CD4-positive, alpha-beta T cell treated with Interleukin-4 for 4 hours (primary cell): ENCODE measurements at regions not wholly inside any gene's neighbourhood (a gene's known extent, or its start where the extent isn't known, plus 50 kb on each side); places are given as distances from the start of the nearest gene placed in this dataset.

Experiments used
- DNase-seq: peaks from one replicate; pipeline ENCODE4 v3.0.0-alpha.2; 2020

DNA sequence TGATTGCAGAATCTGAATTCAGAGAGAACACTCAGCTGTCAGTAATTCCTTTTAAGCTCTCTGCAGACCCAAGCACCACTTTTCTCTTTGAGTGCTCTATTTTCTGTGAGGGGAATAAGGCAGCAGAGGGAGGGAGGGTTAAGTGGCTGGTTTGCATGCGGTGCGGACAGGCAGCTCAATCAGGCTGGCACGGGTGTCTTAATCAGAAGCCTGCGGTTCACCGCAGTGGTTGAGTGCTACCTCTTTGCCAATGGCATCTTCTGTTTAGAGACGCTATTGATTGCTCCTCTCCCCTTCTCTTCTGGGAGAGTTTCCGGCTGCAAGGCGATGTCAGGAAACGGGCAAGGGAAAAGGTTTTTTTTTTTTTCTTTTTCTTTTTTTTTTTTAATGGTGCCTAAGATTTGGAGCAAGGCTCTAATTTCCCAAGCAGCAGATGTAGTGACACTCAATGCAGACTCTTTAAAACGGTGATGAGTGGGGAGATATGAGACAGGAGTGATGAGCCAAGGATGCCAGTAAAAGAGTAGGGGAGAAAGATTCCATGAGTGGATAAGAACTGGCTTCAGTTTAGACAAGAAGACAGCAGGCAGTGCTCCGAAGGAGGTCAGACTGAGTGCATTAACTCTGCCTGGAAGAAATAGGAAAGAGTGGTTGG, 533.7 kb upstream of the SEL1L start:
- DNase-seq: no peak

DNA sequence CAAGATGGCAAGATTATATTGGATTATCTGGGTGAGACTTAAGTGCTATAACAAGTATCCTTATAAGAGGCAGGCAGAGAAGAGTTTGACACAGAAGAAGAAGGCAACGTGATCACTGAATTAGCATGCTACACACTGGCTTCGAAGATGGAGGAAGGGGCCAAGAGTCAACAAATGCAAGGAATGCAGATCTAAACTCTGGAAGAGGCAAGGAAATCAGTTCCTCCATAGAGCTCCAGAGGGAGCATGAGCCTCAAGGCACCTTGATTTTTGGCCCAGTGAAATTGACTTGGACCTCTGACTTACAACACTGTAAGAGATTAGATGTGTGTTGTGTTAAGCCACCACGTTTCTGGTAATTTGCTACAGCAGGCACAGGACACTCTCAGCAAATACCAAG, 536.4 kb upstream of the SEL1L start:
- DNase-seq: no peak

DNA sequence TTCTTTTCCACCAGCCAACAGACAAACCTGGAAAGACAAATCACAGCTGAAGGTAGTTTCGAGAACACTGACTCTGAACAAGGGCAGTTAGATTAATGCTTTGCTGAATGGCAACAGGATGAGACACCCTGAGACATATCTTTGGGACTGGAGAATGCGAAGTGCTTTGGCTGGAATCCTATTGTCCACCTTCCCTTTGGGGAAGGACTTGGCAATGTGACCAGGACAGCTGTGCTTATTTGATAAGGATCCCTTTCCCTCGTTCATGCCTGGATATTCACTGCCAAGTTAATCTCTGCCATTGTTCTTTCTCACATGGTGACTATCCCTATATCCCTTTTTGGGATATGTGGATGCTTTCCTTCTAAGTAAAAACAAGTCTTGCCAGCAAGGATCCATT, 537.1 kb upstream of the SEL1L start:
- DNase-seq: no peak

DNA sequence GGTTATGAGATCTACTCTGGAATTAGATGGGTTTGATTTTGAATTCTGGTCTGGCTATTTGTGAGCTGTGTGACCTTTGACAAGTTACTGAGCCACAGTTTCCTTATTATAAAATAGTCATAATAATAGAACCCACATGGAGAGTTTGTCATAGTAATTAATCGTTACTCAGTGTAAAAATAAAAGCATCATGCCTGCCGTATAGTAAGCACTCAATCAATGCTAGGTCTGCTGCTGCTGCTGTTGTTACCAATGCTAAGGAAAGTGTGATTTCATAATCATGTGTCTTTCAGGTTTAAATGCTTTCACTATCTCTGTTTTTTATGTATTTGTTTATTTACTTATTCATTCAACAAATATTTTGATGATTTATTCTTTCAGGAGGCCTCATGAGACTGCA, 539.9 kb upstream of the SEL1L start:
- no peak for DNase-seq

DNA sequence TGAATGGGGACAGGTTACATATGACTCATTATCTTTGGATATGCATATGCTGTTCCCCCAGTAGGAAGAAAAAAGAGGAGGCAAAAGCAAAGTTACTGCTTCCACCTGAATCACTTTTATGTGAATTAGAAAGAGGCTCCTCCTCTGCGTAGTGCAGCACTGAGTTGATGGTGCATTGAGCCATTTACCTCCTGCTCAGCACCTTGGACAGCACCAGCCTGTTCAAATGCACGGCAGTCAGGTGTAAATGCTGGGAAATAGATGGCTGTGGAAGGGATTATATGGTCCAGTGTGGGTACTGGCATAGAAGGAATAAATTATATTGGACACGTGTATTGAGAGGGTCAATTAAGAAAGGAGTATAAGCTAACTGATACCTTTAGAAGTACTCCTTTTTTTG, 541.9 kb upstream of the SEL1L start:
- DNase-seq: no peak

DNA sequence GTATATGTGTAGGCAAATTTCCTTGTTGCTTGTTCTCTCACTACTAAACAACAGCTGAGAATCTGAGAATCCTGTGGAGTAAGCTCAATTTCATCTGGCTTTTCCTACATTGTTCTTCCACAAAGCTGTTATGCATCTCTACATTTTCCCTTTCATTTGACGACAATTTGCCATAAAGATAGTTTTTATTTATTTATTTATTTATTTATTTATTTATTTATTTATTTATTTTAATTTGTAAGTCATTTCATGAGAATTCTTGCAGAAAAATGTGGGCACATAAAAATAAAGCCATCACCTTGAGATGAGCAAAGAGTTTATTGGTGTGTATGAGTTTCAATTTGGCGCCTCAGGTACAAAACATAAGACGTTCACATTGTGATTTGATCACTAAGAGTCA, 545.9 kb upstream of the SEL1L start:
- DNase-seq: no peak

DNA sequence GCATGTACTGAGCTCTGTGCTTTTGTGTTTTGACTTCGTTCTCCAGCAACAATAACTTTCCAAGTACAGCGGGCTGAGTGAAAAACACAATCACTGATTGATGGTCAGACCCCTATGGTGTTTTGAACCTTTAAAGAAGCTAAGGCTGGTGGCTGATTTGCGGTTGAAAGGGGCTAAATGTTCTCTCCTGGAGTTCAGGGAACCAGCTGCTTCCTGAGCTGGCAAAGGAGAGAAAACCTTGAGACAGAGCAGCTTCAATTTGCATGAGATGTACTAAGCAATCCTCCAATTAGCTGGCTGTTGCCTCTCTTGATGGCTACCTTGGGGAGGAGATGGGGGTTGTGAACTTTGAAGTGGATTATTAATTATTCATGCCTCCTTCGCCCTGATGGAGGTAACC, 546.7 kb upstream of the SEL1L start:
- no peak for DNase-seq

DNA sequence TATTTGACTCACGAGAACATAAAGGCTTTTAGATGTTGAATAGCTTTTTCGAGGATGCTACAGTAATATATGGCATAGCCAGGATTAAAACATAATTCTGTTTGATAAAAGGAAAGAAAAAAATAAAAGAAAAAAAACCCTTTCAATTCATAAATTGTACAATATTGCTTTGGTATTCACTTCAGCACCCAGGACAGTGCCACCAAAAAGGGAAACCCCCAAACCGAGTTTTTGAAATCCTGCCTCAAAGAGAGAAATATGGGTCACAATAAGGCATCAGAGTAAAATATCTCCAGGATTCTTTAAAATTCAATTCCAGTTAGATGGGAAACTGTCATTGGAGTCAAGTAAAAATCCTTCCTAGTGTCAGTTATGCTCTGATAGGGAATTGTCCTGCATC, 551.2 kb upstream of the SEL1L start:
- DNase-seq: no peak

DNA sequence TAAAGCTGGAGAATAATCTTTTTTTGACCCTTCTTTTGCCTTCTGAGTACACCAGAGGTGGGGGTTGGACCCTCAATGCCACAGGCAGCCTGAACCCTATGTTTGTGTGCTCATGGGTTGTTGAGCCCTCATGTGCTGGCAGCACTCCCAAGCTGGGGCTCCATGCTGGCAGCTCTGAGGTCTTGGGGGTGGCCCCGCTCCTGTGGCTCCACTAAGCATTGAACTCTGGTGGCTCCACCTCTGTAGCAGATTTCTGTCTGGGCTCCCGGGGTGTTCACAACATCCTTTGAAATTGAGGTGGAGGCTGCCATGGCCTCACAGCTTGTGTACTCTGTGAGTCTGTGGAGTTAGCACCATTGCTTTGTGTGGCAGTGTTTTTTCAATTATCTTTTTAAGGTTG, 557.4 kb upstream of the SEL1L start:
- no peak for DNase-seq

DNA sequence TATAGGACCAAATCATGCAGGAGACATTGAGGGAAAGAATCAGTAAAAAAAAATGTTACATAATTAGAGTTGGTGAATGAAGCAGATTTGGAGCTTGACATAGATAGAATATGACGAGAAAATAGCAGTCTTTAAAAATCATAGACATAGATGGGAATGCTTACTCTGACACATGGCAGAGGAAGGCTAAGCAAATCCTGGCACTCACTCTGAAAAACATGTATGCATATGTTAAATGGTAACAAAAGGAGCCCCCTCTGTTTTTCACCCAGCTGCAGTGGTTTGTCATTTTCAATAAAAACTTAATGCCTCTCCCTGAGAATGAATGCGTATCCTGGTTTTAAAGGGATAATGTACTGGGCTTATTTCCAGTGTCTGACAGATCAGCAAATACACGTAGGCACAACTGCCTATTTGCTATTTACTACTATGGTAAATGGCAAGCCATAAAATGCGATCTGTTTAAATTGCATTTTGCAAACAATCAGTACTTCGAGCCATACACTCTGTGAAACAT, 561.2 kb upstream of the SEL1L start:
- DNase-seq: no peak

DNA sequence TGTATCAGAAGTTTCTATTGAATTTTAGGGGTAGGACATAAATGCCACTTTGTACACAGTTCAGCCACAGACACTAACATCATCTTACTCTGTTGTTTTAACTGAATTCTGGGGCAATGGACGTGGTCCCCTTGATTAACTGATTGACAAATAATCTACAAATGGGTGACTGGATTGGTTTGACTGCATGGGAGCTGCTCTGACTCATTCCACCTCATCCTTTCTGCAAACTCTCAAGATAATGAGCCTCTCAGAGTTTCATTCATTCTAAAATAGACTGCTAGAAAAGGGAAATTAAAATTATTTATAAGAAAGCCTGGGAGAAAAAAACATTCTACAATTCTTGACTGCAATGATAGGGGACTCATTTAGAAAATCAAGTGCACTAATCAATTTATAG, 570.4 kb upstream of the SEL1L start:
- no peak for DNase-seq

DNA sequence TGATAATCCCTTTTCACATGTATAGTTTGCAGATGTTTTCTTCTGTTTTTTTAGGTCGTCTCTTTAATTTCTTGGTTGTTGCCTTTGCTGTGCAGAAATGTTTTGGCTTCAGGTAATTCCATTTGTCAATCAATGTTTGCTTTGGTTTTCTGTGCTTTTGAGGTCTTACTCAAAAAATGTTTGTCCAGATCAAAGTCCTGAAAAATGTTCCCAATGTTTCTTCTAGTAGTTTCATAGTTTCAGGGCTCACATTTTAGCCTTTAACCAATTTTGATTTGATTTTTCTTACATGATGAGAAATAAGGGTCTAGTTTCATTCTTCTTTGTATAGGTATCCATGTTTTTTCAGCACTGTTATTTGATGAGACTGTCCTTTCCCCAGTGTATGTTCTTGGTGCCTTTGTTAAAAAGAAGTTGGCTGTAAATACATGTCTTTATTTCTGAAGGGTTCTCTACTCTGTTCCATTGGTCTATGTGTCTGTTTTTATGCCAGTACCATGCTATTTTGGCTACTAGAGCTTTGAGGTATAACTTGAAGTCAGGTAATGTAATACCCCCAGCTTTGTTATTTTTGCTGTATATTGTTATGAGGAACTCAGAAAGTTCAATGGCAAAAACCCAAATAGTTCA, 578.7 kb upstream of the SEL1L start:
- DNase-seq: no peak

DNA sequence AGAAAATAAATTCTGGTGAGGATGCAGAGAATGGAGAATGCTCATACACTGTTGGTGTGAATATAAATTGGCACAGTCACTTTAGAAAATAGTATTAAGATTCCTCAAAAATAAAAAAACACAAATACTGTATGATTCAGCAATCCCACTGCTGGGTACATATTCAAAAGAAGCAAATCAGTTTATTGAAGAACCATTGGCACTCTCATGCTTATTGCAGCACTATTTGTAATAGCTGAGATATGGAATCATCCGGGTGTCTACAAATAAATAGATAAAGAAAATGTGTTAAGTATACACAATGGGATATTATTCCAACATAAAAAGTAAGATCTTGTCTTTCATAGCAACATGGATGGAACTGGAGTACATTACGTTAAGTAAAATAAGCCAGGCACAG, 579.4 kb upstream of the SEL1L start:
- DNase-seq: no peak

DNA sequence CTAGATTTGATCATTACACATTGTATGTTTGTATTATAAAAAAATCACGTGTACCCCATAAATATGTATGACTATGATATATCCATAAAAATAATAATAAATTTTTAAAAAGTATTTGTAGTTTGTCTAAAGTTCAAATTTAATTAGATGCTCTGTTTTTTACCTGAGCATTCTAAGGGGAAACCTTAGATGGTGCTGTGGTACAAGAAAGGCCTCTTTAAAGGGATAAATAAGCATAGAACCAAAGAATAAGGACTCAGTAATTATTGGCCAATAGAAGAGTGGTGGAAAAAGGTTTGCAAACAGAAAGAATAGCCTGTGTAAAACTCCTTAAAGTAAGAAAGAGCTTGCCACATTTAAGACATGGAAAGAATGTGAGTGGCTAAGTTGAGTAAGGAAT, 580.1 kb upstream of the SEL1L start:
- DNase-seq: no peak

DNA sequence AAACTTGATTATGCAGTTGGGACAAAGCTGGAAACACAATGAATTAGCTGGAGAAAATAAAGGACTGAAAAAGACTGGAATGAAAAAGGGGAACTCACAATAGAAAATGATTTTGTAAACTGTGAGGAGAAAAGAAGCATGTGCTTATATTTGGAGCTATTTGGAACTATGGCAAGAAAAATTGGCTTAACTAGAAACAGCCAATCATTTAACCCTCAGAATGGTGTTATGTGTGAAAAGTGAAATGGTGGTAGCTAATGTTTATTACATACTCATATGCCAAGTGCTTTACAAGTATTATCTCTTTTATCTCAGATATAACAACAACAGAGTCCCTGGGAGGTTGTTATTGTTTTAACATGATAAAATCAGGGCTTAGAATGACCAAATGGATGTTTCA, 583.1 kb upstream of the SEL1L start:
- no peak for DNase-seq

DNA sequence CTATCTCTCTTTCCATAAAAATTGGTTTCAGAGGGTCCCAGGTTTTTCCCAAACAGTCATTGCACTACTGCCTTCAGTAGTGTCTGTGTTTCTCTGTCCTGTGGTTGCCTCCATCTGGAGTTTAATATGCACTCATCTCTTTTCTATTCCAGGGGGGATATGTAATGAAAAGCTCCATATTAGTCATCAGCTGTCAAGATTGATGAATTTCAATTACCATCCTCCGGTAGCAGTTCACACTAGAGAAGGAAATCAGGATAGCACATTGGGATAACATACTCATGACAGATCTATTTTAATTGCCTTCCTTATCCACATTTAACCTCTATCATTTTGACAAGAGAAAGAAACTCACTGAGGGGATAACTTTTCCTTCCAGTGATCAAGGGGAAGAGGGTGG, 589.0 kb upstream of the SEL1L start:
- no peak for DNase-seq

DNA sequence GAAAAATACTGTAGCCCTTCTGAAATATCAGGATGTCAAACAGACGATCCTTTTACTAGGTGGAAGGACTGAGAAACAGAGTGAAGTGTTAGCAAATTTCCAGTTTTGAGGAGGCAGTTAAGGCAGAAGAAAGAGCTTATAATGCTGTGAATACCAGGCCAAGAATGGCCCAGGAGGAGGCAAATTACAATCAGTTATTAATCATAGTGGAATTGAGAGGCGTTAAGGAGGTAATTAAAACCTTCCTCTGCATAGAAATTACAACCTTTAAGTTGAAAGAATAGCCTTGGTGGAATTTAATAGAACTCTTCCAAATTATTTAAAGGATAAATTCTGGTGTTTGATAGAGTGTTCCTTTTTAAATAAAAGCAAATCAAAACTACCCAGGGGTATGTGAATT, 590.9 kb upstream of the SEL1L start:
- DNase-seq: no peak

DNA sequence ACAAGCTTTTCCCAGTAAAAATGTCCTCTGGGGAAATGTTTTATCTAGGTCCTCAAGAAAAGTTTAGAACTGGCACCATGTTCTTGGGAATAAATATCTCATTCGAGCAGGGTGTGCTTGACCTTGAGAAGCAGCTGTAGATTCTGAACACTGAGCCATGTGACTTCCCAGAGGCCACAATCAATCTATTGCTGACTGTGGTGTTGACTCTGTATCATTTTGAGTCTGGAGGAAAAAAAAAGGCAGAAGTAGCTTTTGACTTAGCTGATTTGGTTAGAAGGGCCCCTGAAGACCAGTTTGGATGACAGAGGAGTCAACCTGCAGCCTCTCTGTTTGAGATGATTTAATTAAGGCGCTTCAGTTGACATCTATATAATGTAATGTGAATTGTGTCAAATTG, 592.4 kb upstream of the SEL1L start:
- no peak for DNase-seq

DNA sequence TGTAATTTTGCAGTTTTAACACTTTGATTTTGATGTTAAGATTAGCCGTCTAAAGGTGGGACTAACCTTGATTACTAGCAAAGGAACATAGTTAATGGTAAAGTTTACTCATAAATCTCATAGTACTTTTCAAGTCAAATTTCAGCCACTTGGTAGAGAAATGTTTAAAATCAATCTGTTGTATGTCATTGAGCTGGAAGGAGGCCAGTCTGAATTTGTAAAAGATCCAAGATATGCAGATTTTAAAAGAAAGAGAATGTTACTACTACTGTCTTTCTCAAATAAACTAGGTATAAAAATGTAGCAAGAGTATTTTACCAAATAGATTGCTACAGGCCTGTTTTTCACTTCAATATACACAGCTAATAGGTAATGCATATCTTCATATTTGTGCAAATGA, 600.8 kb upstream of the SEL1L start:
- DNase-seq: no peak

DNA sequence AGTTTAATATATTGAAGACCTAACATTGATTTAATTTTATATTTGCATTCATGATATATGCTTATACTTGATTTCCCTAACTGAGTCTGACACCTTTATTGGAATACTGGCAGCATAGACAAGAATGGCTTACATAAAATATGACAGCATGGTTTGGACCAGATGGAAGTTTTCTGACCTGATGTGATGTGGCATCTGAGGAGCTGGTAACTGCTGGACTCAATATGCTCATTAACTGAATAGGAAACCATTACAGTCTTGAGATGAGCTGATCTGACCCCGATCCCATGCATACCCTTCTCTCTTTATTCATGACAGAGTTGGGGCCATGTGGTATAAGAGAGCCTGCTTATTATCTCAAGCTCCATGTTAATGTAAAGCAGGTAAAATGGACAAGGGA, 604.8 kb upstream of the SEL1L start:
- DNase-seq: no peak

DNA sequence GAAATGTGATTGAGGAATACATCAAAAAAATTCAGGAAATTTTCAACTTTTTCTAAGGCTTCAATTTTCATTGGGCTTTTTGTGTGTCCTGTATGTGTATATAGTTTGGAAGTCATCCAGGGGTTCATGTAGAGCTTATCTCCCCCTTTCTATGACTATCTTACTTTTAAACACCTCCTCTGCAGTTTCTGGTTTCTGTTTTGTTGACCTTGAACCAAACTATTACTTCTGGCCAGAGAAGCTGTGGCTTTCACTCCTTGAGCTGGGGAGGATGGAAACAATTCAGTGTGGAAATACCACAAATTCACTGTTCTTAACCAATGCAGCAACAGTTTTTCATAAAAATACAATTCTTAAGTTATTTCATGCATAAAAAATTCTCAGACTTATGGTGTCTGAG, 613.2 kb upstream of the SEL1L start:
- no peak for DNase-seq

DNA sequence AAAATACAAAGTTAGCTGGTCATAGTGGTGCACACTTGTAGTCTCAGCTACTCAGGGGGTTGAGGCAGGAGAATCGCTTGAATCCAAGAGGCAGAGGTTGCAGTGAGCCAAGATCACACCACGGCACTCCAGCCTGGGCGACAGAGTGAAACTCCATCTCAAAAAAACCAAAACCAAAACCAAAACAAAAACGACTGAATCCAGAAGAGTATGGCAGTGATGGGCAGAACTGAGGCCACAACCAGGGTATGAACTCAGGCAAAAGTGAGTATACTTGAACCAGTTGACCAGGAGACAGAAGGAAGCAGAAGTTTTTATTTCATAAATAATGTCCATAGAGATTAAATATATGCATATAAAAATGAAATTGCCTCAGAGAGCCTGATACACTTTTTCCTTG, 620.0 kb upstream of the SEL1L start:
- no peak for DNase-seq

DNA sequence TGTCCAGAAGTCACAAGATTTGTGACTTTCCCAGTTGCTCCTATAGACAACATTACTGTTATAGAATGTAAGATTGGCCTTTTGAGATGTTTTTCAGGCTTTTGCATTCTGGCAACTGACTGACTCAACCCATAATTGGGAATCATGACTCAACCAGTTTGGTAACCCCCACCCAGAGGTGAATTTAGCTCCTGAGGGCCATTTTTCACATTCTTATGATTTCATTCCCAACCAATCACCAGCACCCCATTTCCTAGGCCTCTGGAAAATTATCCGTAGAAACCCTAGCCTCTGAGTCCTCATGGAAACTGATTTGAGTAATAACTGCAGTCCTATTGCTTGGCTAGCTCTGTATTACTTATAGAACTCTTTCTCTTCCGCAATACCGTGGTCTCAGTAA, 626.0 kb upstream of the SEL1L start:
- no peak for DNase-seq

DNA sequence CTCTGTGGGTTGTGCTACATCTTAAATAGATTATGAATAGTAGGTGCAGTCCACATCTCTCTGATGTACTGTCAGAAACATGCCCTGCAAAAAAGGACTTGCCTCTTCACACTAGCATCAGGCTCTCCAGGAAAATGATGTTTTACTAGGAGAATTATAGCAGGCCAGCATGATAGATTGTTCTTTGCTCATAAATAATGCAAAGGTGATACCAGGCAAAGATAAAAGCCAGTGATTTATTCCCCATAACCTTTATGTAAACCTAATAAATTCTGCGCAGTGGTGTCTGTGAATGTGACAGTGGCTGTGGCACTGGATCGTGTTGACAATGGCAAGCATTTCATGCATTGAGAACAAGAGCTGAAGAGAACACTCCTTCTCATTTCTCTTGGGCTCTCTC, 646.5 kb upstream of the SEL1L start:
- DNase-seq: no peak

DNA sequence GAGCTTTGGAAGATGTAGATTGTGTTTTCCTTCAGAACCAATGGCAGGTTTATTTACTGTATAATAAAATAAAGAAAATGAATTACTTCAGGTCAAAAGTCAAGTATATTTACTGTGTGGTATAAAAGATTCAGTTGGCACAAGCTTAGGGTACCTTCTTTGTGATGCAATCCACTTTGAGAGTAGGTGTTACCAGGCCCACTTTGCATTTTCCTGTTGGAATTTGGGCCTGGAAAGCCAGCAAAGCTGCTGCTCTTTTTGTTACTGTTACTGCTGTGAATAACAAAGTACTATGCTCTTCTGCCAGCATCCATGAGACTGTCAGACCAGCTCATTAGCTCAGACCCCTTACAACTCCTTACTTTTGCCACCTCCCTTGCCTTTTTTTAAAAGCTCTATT, 649.0 kb upstream of the SEL1L start:
- no peak for DNase-seq
